ENCODE measurements at regions not wholly inside any gene's neighbourhood (a gene's known extent, or its start where the extent isn't known, plus 50 kb on each side); places are given as distances from the start of the nearest gene placed in this dataset.

DNA sequence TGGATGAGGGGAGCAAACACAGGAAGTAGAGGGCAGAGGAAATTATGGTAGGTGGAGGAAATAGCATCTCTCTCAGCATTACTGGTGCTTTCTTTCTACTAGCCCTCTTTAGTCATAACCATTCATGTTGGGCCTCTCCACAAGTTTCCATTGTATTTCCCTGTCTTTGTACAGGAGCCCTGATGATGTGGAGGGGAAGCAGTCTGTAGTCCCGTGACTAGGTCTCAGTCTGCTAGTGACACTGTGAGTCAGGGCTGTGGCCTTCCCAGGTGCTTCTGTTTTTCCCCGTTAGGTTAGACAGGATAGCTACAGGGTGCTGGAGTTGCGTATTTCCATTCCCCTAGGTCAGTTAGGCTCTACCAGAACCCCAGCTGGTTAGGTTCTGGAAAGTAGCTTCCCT, 82.9 kb upstream of the NAMPT start:
- TF ChIP-seq CTCF (IDR thresholded peaks at IDR 0.05 in 2 of 3, conservative IDR thresholded peaks at IDR 0.05 in 1 of 3; ENCODE audit: borderline replicate concordance in 1 of 3, insufficient read depth in 1 of 3, low read depth in 2 of 3, low read length in 2 of 3) (no peak), POLR2A (IDR thresholded peaks at IDR 0.05; ENCODE audit: borderline replicate concordance, extremely low read depth, insufficient read depth, insufficient read length) (no peak), POLR2AphosphoS5 (IDR thresholded peaks at IDR 0.05; ENCODE audit: low read depth, low read length) (no peak), YY1 (IDR thresholded peaks at IDR 0.05; ENCODE audit: extremely low read depth, insufficient replicate concordance, low read depth, low read length) (no peak), SP1 (IDR thresholded peaks at IDR 0.05; ENCODE audit: low read depth) (no peak)

Measured in HCT116 (cell line).